ENCODE measurements at regions not wholly inside any gene's neighbourhood (a gene's known extent, or its start where the extent isn't known, plus 50 kb on each side); places are given as distances from the start of the nearest gene placed in this dataset.

DNA sequence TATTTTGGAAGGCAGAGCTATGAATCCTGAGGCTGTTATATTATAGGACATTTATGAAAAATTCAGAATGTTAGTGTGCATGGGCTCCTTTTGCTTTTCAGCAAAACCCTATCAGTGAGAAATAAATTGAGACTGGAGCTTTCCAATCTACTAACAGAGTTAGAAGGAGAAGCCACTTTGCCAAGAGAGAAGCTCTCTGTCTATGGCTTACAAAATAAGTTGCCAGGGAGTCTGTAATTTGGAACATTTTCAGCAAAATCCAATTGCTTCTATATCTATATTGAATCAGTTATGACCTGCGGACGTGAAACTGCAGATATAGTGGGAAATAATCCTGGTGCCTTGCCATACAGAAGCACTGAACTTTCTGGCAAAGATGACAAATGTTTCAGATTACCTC lies 279.3 kb downstream of the CDH19 start:
- no peaks in the 10 kb centered on the region for H3K36me3 ChIP-seq (replicated peaks in 1 of 2; ENCODE audit: control insufficient read depth in 1 of 2, insufficient read depth in 2 of 2, low read length in 2 of 2)
- no TSS peak for BruUV-seq (replicated peaks)
- no peaks in the 10 kb centered on the region for H3K4me1 ChIP-seq (ENCODE audit: insufficient read depth, low read length)
- intact Hi-C loops (cut with micrococcal nuclease; ENCODE audit: unreplicated experiment) = no loop called here
- H2AFZ ChIP-seq (ENCODE audit: low read length) = no peak overlapping the region
- FAIRE-seq (no peak), DNase-seq (ENCODE audit: low spot score) (no peak), ATAC-seq (no peak)
- in situ Hi-C loops (cut with HindIII; ENCODE audit: extremely low pct_ligation_motif_present, low pct_unique_long_range_greater_than_20kb) = no loop called here
- H3K4me3 ChIP-seq (replicated peaks in 1 of 3; ENCODE audit: insufficient read depth in 1 of 3, low read depth in 2 of 3, low read length in 3 of 3) = no peak overlapping the region
- ChIA-PET CTCF (ENCODE audit: low intra/inter-chr PET ratio, low total read pairs) (no interaction called here), POLR2A (no interaction called here)
- H3K4me2 ChIP-seq (ENCODE audit: low read depth, low read length) = no peak overlapping the region
- no peak overlapping the region for H3K9ac ChIP-seq (ENCODE audit: insufficient read depth, low read depth, low read length)
- H4K20me1 ChIP-seq (ENCODE audit: insufficient read depth, low read length) = no peaks in the 10 kb centered on the region
- 3% methylated on average over 2 of the region's 2 CpGs for WGBS (ENCODE audit: low lambda C conversion rate)
- no peaks in the 10 kb centered on the region for H3K9me3 ChIP-seq (ENCODE audit: low read length)
- no peak overlapping the region for H3K27ac ChIP-seq (ENCODE audit: extremely low read length, insufficient read depth, low read length)
- no peaks in the 10 kb centered on the region for H3K79me2 ChIP-seq (ENCODE audit: insufficient read depth, low read length)
- H3K27me3 ChIP-seq (ENCODE audit: control insufficient read depth in 1 of 2, insufficient read depth in 2 of 2, low read length in 2 of 2) = no peaks in the 10 kb centered on the region
- TF ChIP-seq KLF9 (CRISPR knock-in tag; IDR thresholded peaks at IDR 0.05; ENCODE audit: low read depth) = no peak
- TF ChIP-seq PCBP2 (optimal IDR thresholded peaks at IDR 0.05; ENCODE audit: low read depth, low read length, poor library complexity, severe bottlenecking) = no peak
- TF ChIP-seq SMAD3 (CRISPR knock-in tag; IDR thresholded peaks at IDR 0.05) = no peak
- TF ChIP-seq ZNF225 (CRISPR knock-in tag; IDR thresholded peaks at IDR 0.05) = no peak
- no peak for TF ChIP-seq ZNF597 (CRISPR knock-in tag; IDR thresholded peaks at IDR 0.05)
- TF ChIP-seq ZEB1 (IDR thresholded peaks at IDR 0.05; ENCODE audit: insufficient replicate concordance, low read depth) = no peak
- TF ChIP-seq SRSF4 (IDR thresholded peaks at IDR 0.05; ENCODE audit: low read depth, low read length, poor library complexity, severe bottlenecking) = no peak
- TF ChIP-seq, protein P1, sequence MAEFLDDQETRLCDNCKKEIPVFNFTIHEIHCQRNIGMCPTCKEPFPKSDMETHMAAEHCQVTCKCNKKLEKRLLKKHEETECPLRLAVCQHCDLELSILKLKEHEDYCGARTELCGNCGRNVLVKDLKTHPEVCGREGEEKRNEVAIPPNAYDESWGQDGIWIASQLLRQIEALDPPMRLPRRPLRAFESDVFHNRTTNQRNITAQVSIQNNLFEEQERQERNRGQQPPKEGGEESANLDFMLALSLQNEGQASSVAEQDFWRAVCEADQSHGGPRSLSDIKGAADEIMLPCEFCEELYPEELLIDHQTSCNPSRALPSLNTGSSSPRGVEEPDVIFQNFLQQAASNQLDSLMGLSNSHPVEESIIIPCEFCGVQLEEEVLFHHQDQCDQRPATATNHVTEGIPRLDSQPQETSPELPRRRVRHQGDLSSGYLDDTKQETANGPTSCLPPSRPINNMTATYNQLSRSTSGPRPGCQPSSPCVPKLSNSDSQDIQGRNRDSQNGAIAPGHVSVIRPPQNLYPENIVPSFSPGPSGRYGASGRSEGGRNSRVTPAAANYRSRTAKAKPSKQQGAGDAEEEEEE (CRISPR knock-in tag; IDR thresholded peaks at IDR 0.05; ENCODE audit: borderline replicate concordance) = no peak
- no peak for TF ChIP-seq ZFAT (CRISPR knock-in tag; conservative IDR thresholded peaks at IDR 0.05)
- TF ChIP-seq, protein P2, sequence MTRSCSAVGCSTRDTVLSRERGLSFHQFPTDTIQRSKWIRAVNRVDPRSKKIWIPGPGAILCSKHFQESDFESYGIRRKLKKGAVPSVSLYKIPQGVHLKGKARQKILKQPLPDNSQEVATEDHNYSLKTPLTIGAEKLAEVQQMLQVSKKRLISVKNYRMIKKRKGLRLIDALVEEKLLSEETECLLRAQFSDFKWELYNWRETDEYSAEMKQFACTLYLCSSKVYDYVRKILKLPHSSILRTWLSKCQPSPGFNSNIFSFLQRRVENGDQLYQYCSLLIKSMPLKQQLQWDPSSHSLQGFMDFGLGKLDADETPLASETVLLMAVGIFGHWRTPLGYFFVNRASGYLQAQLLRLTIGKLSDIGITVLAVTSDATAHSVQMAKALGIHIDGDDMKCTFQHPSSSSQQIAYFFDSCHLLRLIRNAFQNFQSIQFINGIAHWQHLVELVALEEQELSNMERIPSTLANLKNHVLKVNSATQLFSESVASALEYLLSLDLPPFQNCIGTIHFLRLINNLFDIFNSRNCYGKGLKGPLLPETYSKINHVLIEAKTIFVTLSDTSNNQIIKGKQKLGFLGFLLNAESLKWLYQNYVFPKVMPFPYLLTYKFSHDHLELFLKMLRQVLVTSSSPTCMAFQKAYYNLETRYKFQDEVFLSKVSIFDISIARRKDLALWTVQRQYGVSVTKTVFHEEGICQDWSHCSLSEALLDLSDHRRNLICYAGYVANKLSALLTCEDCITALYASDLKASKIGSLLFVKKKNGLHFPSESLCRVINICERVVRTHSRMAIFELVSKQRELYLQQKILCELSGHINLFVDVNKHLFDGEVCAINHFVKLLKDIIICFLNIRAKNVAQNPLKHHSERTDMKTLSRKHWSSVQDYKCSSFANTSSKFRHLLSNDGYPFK (CRISPR knock-in tag; IDR thresholded peaks at IDR 0.05; ENCODE audit: borderline replicate concordance) = no peak
- TF ChIP-seq TBP (CRISPR knock-in tag; IDR thresholded peaks at IDR 0.05) = no peak
- TF ChIP-seq PATZ1 (CRISPR knock-in tag; IDR thresholded peaks at IDR 0.05) = no peak
- TF ChIP-seq ZNF567 (CRISPR knock-in tag; IDR thresholded peaks at IDR 0.05; ENCODE audit: borderline replicate concordance) = no peak
- TF ChIP-seq ZNF354B (CRISPR knock-in tag; IDR thresholded peaks at IDR 0.05) = no peak
- no peak for TF ChIP-seq LRRFIP1 (CRISPR knock-in tag; conservative IDR thresholded peaks at IDR 0.05)
